Thoracic aorta (tissue), 2 donors: ENCODE measurements at regions not wholly inside any gene's neighbourhood (a gene's known extent, or its start where the extent isn't known, plus 50 kb on each side); places are given as distances from the start of the nearest gene placed in this dataset.

Experiments
- ATAC-seq: fragments of 150-250 bp; one replicate; pipeline ENCODE4 v1.8.0; 2017; ENCODE audit warnings: low read depth; ENCODE audit not compliant: insufficient number of reproducible peaks, low FRiP score
- DNase-seq: peaks from one replicate; pipeline ENCODE4 v3.0.0-alpha.2; 2020; ENCODE audit warnings: low spot score
- H3K27ac ChIP-seq, 2 donors: fragments of 200-600 bp; sonication (generic); 1 replicate in 1 of 2; 2 replicates in 1 of 2; pipeline ENCODE4 v1.5.1; 2016; ENCODE audit warnings: mild to moderate bottlenecking in 2 of 2, moderate library complexity in 2 of 2
- H3K27me3 ChIP-seq: fragments of 200-600 bp; sonication (generic); replicated peaks from 2 replicates; pipeline ENCODE4 v1.6.0; 2016; ENCODE audit warnings: mild to moderate bottlenecking; ENCODE audit not compliant: insufficient read depth
- H3K36me3 ChIP-seq: fragments of 200-600 bp; sonication (generic); one replicate; pipeline ENCODE4 v1.5.1; 2016
- H3K4me1 ChIP-seq, 2 donors: fragments of 200-600 bp; sonication (generic); 1 replicate in 1 of 2; 2 replicates in 1 of 2; pipeline versions ENCODE4 v1.5.1 to v1.6.0; 2016; ENCODE audit warnings: low read depth in 2 of 2, mild to moderate bottlenecking in 1 of 2; ENCODE audit not compliant: control insufficient read depth in 1 of 2
- H3K4me3 ChIP-seq: fragments of 200-600 bp; sonication (generic); 2 replicates; pipeline ENCODE4 v1.5.1; 2016; ENCODE audit warnings: mild to moderate bottlenecking
- H3K9me3 ChIP-seq: fragments of 200-600 bp; sonication (generic); 2 replicates; pipeline ENCODE4 v1.5.1; 2016
- CTCF ChIP-seq: fragments of 200-600 bp; sonication (generic); IDR thresholded peaks from one replicate; pipeline ENCODE4 v1.5.1; 2019; ENCODE audit warnings: antibody characterized with exemption

GRCh38 chr1:244186372-244186771 lies 135.3 kb downstream of the ZBTB18 start:
- H3K27ac ChIP-seq, result no peak overlapping the region
- TF ChIP-seq CTCF, result no peak

GRCh38 chr1:244187310-244187709 lies 136.2 kb downstream of the ZBTB18 start:
- Histone ChIP-seq H3K4me1 (no peaks in the 10 kb centered on the region), H3K4me3 (no peak overlapping the region), H3K27ac (no peak overlapping the region), H3K9me3 (no peaks in the 10 kb centered on the region), H3K27me3 (no peaks in the 10 kb centered on the region), H3K36me3 (no peaks in the 10 kb centered on the region)
- no peak for DNase-seq
- ATAC-seq, result no peak
- no peak for TF ChIP-seq CTCF

More at GRCh38 chr1:244186372-244186771, 135.3 kb downstream of the ZBTB18 start:
- Histone ChIP-seq H3K4me3 (no peak overlapping the region), H3K36me3 (no peaks in the 10 kb centered on the region), H3K27me3 (no peaks in the 10 kb centered on the region), H3K9me3 (no peaks in the 10 kb centered on the region), H3K4me1 (no peaks in the 10 kb centered on the region)
- ATAC-seq (no peak), DNase-seq (no peak)

GRCh38 chr1:244191581-244191980 lies 140.5 kb downstream of the ZBTB18 start:
- H3K4me1 ChIP-seq, result no peaks in the 10 kb centered on the region
- H3K9me3 ChIP-seq, result no peaks in the 10 kb centered on the region
- no peaks in the 10 kb centered on the region for H3K27me3 ChIP-seq
- ATAC-seq, result no peak
- no peak for TF ChIP-seq CTCF
- H3K27ac ChIP-seq, result no peak overlapping the region
- no peak overlapping the region for H3K4me3 ChIP-seq
- no peaks in the 10 kb centered on the region for H3K36me3 ChIP-seq
- no peak for DNase-seq

GRCh38 chr1:244192325-244192724 lies 141.2 kb downstream of the ZBTB18 start:
- no peak for DNase-seq
- no peaks in the 10 kb centered on the region for H3K27me3 ChIP-seq
- ATAC-seq, result no peak
- no peak overlapping the region for H3K27ac ChIP-seq
- no peak overlapping the region for H3K4me3 ChIP-seq
- H3K4me1 ChIP-seq, result no peaks in the 10 kb centered on the region
- no peaks in the 10 kb centered on the region for H3K36me3 ChIP-seq
- TF ChIP-seq CTCF, result no peak
- H3K9me3 ChIP-seq, result no peaks in the 10 kb centered on the region

- no peak for DNase-seq
- ATAC-seq, result no peak
- no peaks in the 10 kb centered on the region for H3K36me3 ChIP-seq
- H3K4me3 ChIP-seq, result no peak overlapping the region
- no peaks in the 10 kb centered on the region for H3K4me1 ChIP-seq
- no peak overlapping the region for H3K27ac ChIP-seq
- H3K27me3 ChIP-seq, result no peaks in the 10 kb centered on the region
- H3K9me3 ChIP-seq, result no peaks in the 10 kb centered on the region
- no peak for TF ChIP-seq CTCF
Measured at GRCh38 chr1:244196571-244197285, 145.6 kb downstream of the ZBTB18 start.
